ENCODE measurements at regions not wholly inside any gene's neighbourhood (a gene's known extent, or its start where the extent isn't known, plus 50 kb on each side); places are given as distances from the start of the nearest gene placed in this dataset.

GRCh38 chr12:25023808-25024207 is 74.9 kb upstream of the BCAT1 start:
- no peaks in the 10 kb centered on the region for H3K36me3 ChIP-seq (ENCODE audit: low read depth, low read length)
- intact Hi-C loops (cut with micrococcal nuclease): no loop called here
- BruUV-seq (replicated peaks): no TSS peak
- 0 out of 2 replicates have a peak, but pooled peaks cover 16% of the 10 kb centered on the region for H3K27me3 ChIP-seq (ENCODE audit: low read length)
- no peak overlapping the region for H3K4me3 ChIP-seq (ENCODE audit: low read length)
- H3K9me3 ChIP-seq (ENCODE audit: low read length): no peaks in the 10 kb centered on the region
- H2AFZ ChIP-seq (ENCODE audit: low read length): no peak overlapping the region
- DNase-seq: no peak
- no peaks in the 10 kb centered on the region for H3K4me1 ChIP-seq (ENCODE audit: insufficient read depth, low read length)
- no peak overlapping the region for H3K4me2 ChIP-seq (ENCODE audit: low read length)
- no peaks in the 10 kb centered on the region for H3K79me2 ChIP-seq (ENCODE audit: low read length)
- no peak overlapping the region for H3K9ac ChIP-seq (ENCODE audit: low read length)
- H3K27ac ChIP-seq (ENCODE audit: low read length): no peak overlapping the region
- ChIA-PET CTCF (no interaction called here), POLR2A (ENCODE audit: unreplicated experiment) (no interaction called here)
- no peak for ATAC-seq
- H3K9me2 ChIP-seq (replicated peaks; ENCODE audit: low read length): no peaks in the 10 kb centered on the region
- no peaks in the 10 kb centered on the region for H4K20me1 ChIP-seq (ENCODE audit: low read length)
- TF ChIP-seq EZH2phosphoT487 (IDR thresholded peaks at IDR 0.05; ENCODE audit: borderline replicate concordance, low read length): no peak
- TF ChIP-seq EZH2 (IDR thresholded peaks at IDR 0.05; ENCODE audit: low read length, unreplicated experiment): no peak
- TF ChIP-seq CTCF (conservative IDR thresholded peaks at IDR 0.05; ENCODE audit: low read depth, low read length): no peak
- no peaks in the 10 kb centered on the region for H3F3A ChIP-seq (ENCODE audit: low read length, unreplicated experiment)

GRCh38 chr12:25020621-25021243 is 71.8 kb upstream of the BCAT1 start:
- ChIA-PET CTCF (no interaction called here), POLR2A (ENCODE audit: unreplicated experiment) (no interaction called here)
- Histone ChIP-seq H3K36me3 (ENCODE audit: low read depth, low read length) (no peaks in the 10 kb centered on the region), H3F3A (ENCODE audit: low read length, unreplicated experiment) (no peaks in the 10 kb centered on the region), H3K4me3 (ENCODE audit: low read length) (no peak overlapping the region), H3K4me1 (ENCODE audit: insufficient read depth, low read length) (no peaks in the 10 kb centered on the region), H3K9me3 (ENCODE audit: low read length) (no peaks in the 10 kb centered on the region), H2AFZ (ENCODE audit: low read length) (no peak overlapping the region), H3K4me2 (ENCODE audit: low read length) (no peak overlapping the region), H3K9ac (ENCODE audit: low read length) (no peak overlapping the region), H3K27ac (ENCODE audit: low read length) (no peak overlapping the region), H3K79me2 (ENCODE audit: low read length) (no peaks in the 10 kb centered on the region), H3K27me3 (ENCODE audit: low read length) (0 out of 2 replicates have a peak, but pooled peaks cover 16% of the 10 kb centered on the region), H3K9me2 (replicated peaks; ENCODE audit: low read length) (no peaks in the 10 kb centered on the region), H4K20me1 (ENCODE audit: low read length) (no peaks in the 10 kb centered on the region)
- DNase-seq (no peak), ATAC-seq (no peak)
- BruUV-seq (replicated peaks): no TSS peak
- intact Hi-C loops (cut with micrococcal nuclease): no loop called here
- TF ChIP-seq EZH2phosphoT487 (IDR thresholded peaks at IDR 0.05; ENCODE audit: borderline replicate concordance, low read length): no peak
- TF ChIP-seq EZH2 (IDR thresholded peaks at IDR 0.05; ENCODE audit: low read length, unreplicated experiment): no peak

- no peaks in the 10 kb centered on the region for H3K4me1 ChIP-seq (ENCODE audit: insufficient read depth, low read length)
- no peaks in the 10 kb centered on the region for H3K36me3 ChIP-seq (ENCODE audit: low read depth, low read length)
- ATAC-seq (no peak), DNase-seq (no peak)
- H3K9me3 ChIP-seq (ENCODE audit: low read length): no peaks in the 10 kb centered on the region
- BruUV-seq (replicated peaks): no TSS peak
- H3K4me3 ChIP-seq (ENCODE audit: low read length): no peak overlapping the region
- intact Hi-C loops (cut with micrococcal nuclease): no loop called here
- no peak for TF ChIP-seq EZH2 (IDR thresholded peaks at IDR 0.05; ENCODE audit: low read length, unreplicated experiment)
- no peak for TF ChIP-seq CTCF (conservative IDR thresholded peaks at IDR 0.05; ENCODE audit: low read depth, low read length)
- no peak for TF ChIP-seq EZH2phosphoT487 (IDR thresholded peaks at IDR 0.05; ENCODE audit: borderline replicate concordance, low read length)
- H4K20me1 ChIP-seq (ENCODE audit: low read length): no peaks in the 10 kb centered on the region
- ChIA-PET CTCF (no interaction called here), POLR2A (ENCODE audit: unreplicated experiment) (no interaction called here)
- 0 out of 2 replicates have a peak, but pooled peaks cover 3% of the 10 kb centered on the region for H3K27me3 ChIP-seq (ENCODE audit: low read length)
- H3F3A ChIP-seq (ENCODE audit: low read length, unreplicated experiment): no peaks in the 10 kb centered on the region
- no peak overlapping the region for H3K4me2 ChIP-seq (ENCODE audit: low read length)
- no peak overlapping the region for H3K9ac ChIP-seq (ENCODE audit: low read length)
- no peaks in the 10 kb centered on the region for H3K9me2 ChIP-seq (replicated peaks; ENCODE audit: low read length)
- H3K79me2 ChIP-seq (ENCODE audit: low read length): no peaks in the 10 kb centered on the region
- no peak overlapping the region for H3K27ac ChIP-seq (ENCODE audit: low read length)
- no peak overlapping the region for H2AFZ ChIP-seq (ENCODE audit: low read length)
Observed at GRCh38 chr12:25018146-25018545, 69.2 kb upstream of the BCAT1 start.

Data from PC-3 (cell line).